ENCODE measurements at regions not wholly inside any gene's neighbourhood (a gene's known extent, or its start where the extent isn't known, plus 50 kb on each side); places are given as distances from the start of the nearest gene placed in this dataset.
"Not testable (repeated sequence)": the region's sequence is repeated elsewhere in the genome, so short reads cannot be mapped to it uniquely, and the experiment has no call there.

GRCh38 chr4:66017671-66018070, 347.4 kb upstream of the EPHA5 start:
- Histone ChIP-seq H3K4me1 (no peaks in the 10 kb centered on the region), H3K4me3 (no peak overlapping the region), H3K9me3 (no peaks in the 10 kb centered on the region), H3K36me3 (no peaks in the 10 kb centered on the region), H3K27me3 (no peaks in the 10 kb centered on the region), H3K27ac (no peak overlapping the region)
- no peak for TF ChIP-seq POLR2A (IDR thresholded peaks at IDR 0.05)
- TF ChIP-seq, protein P1, sequence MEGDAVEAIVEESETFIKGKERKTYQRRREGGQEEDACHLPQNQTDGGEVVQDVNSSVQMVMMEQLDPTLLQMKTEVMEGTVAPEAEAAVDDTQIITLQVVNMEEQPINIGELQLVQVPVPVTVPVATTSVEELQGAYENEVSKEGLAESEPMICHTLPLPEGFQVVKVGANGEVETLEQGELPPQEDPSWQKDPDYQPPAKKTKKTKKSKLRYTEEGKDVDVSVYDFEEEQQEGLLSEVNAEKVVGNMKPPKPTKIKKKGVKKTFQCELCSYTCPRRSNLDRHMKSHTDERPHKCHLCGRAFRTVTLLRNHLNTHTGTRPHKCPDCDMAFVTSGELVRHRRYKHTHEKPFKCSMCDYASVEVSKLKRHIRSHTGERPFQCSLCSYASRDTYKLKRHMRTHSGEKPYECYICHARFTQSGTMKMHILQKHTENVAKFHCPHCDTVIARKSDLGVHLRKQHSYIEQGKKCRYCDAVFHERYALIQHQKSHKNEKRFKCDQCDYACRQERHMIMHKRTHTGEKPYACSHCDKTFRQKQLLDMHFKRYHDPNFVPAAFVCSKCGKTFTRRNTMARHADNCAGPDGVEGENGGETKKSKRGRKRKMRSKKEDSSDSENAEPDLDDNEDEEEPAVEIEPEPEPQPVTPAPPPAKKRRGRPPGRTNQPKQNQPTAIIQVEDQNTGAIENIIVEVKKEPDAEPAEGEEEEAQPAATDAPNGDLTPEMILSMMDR (IDR thresholded peaks at IDR 0.05) = no peak
- no peak for DNase-seq

DNA sequence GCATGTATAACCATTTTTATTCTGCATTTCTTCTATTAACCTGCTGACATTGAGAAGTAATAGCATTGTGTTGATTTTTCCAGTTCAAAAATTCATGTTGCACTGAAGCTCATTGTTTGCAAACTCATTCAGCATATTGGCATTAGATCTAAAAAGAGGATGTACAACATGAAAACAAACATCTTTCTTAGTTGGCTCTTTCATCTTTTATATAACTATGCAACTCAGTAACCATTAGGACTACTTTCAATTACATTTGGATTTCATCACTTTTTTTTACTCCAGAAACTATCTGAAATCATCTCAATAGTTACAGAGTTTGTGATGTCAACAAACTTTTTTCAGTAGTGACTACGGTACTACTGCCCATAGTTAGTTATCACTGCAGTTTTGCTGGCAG, 346.0 kb upstream of the EPHA5 start:
- Histone ChIP-seq H3K27ac (no peak overlapping the region), H3K27me3 (no peaks in the 10 kb centered on the region), H3K4me1 (no peaks in the 10 kb centered on the region), H3K36me3 (no peaks in the 10 kb centered on the region), H3K9me3 (no peaks in the 10 kb centered on the region), H3K4me3 (no peak overlapping the region)
- TF ChIP-seq, protein P1 (IDR thresholded peaks at IDR 0.05) = no peak
- TF ChIP-seq POLR2A (IDR thresholded peaks at IDR 0.05) = no peak
- no peak for DNase-seq

DNA sequence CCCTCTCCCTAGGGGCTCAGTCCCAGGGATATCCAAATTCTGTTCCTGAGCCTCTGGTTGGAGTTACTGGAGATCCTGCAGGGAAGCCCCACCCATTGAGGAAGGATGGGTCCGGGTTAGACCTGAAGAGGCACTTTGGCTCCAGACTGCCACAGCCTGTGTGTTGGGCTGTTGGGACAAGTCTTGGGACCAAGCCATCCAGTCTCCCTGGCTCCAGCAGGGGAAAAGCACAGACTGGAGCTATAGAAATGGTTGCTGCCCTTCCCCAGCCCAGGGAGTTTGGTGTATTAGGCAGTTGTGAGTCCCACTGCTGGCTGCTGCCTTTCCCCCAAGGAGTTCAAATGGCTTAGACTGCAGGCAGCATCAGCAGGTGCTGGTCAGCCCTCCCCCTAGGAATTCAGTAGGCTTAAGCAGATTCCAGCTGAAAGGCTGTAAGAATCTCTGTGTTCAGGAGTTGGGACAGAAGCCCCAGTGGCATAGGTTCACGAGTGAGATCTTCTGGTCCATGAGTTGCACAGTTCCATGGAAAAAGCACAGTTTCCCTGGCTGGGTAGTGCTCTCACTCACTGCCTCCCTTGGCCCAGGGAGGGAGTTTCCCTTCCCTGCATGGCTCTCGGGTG, 344.0 kb upstream of the EPHA5 start:
- H3K9me3 ChIP-seq = no peaks in the 10 kb centered on the region
- H3K4me1 ChIP-seq = no peaks in the 10 kb centered on the region
- H3K36me3 ChIP-seq = no peaks in the 10 kb centered on the region
- no peak for TF ChIP-seq POLR2A (IDR thresholded peaks at IDR 0.05)
- TF ChIP-seq, protein P1 (IDR thresholded peaks at IDR 0.05) = no peak
- no peak overlapping the region for H3K4me3 ChIP-seq
- H3K27ac ChIP-seq = no peak overlapping the region
- H3K27me3 ChIP-seq = no peaks in the 10 kb centered on the region
- no peak for DNase-seq

GRCh38 chr4:66000510-66001117, 330.3 kb upstream of the EPHA5 start:
- H3K27me3 ChIP-seq = no peaks in the 10 kb centered on the region
- no peak overlapping the region for H3K27ac ChIP-seq
- no peaks in the 10 kb centered on the region for H3K9me3 ChIP-seq
- no peak for DNase-seq
- H3K4me3 ChIP-seq = no peak overlapping the region
- TF ChIP-seq, protein P1 (IDR thresholded peaks at IDR 0.05) = no peak
- no peak for TF ChIP-seq POLR2A (IDR thresholded peaks at IDR 0.05)
- H3K36me3 ChIP-seq = no peaks in the 10 kb centered on the region
- H3K4me1 ChIP-seq = no peaks in the 10 kb centered on the region

DNA sequence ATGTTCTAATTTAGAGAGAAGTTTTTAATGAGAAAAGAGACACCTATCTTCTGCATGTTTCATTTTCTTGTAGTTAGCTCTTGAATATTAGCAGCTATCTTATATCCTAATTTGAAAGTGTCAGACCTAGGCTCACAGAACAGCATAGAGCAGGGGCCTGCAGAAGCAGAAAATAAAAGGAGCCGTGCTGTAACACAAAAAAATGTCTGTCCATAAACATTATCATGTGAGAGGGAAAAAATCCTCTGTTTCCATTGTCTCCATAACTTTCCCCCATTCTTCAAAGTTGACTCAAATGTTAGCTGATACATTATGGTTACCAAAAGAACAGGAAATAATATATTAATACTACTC, 329.2 kb upstream of the EPHA5 start:
- H3K4me3 ChIP-seq = no peak overlapping the region
- DNase-seq = no peak
- TF ChIP-seq POLR2A (IDR thresholded peaks at IDR 0.05) = no peak
- TF ChIP-seq, protein P1 (IDR thresholded peaks at IDR 0.05) = no peak
- H3K9me3 ChIP-seq = no peaks in the 10 kb centered on the region
- H3K27ac ChIP-seq = no peak overlapping the region
- no peaks in the 10 kb centered on the region for H3K27me3 ChIP-seq
- H3K36me3 ChIP-seq = no peaks in the 10 kb centered on the region
- no peaks in the 10 kb centered on the region for H3K4me1 ChIP-seq

- H3K4me3 ChIP-seq, DNase-seq, H3K36me3 ChIP-seq, H3K9me3 ChIP-seq, H3K4me1 ChIP-seq, H3K27ac ChIP-seq, H3K27me3 ChIP-seq: not testable (repeated sequence)
Observed at GRCh38 chr4:65998807-65999517, 328.7 kb upstream of the EPHA5 start.
